Testis (tissue), 2 donors: ENCODE measurements at regions not wholly inside any gene's neighbourhood (a gene's known extent, or its start where the extent isn't known, plus 50 kb on each side); places are given as distances from the start of the nearest gene placed in this dataset.

Experiments used
- POLR2A ChIP-seq: fragments of 450-650 bp; IDR thresholded peaks from one replicate; pipeline ENCODE4 v1.6.1; 2017; ENCODE audit warnings: antibody characterized with exemption, mild to moderate bottlenecking, moderate library complexity
- TF ChIP-seq, protein P1 (sequence below), 3 experiments: fragments of 450-650 bp in 2 of 3; fragments of 200-600 bp in 1 of 3; sonication (generic) in 1 of 3; IDR thresholded peaks; one replicate each; pipeline ENCODE4 v1.5.1; 2016 to 2019; ENCODE audit warnings: antibody characterized with exemption in 3 of 3, mild to moderate bottlenecking in 2 of 3, moderate library complexity in 1 of 3

DNA sequence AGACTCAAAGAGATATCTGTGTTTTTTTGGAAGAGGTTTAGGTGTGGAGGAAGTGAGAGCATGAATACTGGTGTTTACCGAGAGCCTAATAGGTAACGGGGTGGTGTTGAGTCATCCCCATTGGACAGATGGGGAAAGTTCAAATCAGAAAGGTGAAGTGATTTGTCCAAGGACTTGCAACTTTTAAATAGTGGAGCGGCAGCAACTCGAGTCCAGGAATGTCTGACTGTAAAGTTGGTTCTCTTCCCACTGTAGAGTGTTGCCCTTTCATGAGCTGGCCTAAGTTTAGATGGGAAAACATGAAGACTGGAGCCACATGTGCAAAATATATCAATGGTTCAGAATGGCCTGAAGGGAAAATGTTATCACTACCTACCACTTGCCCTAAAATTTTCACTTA, 125.7 kb downstream of the LYPLAL1 start:
- no peak for TF ChIP-seq POLR2A
- TF ChIP-seq, protein P1, sequence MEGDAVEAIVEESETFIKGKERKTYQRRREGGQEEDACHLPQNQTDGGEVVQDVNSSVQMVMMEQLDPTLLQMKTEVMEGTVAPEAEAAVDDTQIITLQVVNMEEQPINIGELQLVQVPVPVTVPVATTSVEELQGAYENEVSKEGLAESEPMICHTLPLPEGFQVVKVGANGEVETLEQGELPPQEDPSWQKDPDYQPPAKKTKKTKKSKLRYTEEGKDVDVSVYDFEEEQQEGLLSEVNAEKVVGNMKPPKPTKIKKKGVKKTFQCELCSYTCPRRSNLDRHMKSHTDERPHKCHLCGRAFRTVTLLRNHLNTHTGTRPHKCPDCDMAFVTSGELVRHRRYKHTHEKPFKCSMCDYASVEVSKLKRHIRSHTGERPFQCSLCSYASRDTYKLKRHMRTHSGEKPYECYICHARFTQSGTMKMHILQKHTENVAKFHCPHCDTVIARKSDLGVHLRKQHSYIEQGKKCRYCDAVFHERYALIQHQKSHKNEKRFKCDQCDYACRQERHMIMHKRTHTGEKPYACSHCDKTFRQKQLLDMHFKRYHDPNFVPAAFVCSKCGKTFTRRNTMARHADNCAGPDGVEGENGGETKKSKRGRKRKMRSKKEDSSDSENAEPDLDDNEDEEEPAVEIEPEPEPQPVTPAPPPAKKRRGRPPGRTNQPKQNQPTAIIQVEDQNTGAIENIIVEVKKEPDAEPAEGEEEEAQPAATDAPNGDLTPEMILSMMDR (IDR thresholded peaks at IDR 0.05): no peak
